ENCODE measurements at regions not wholly inside any gene's neighbourhood (a gene's known extent, or its start where the extent isn't known, plus 50 kb on each side); places are given as distances from the start of the nearest gene placed in this dataset.

GRCh38 chr9:88641456-88642240 is 106.7 kb downstream of the NXNL2 start:
- no peak for TF ChIP-seq POLR2AphosphoS5 (IDR thresholded peaks at IDR 0.05; ENCODE audit: low read depth, low read length)
- TF ChIP-seq POLR2A (IDR thresholded peaks at IDR 0.05; ENCODE audit: low read depth, low read length): no peak
